ENCODE measurements at regions not wholly inside any gene's neighbourhood (a gene's known extent, or its start where the extent isn't known, plus 50 kb on each side); places are given as distances from the start of the nearest gene placed in this dataset.

GRCh38 chr2:17271416-17271815 lies 246.8 kb downstream of the RAD51AP2 start:
- no peak for DNase-seq (ENCODE audit: low read depth, low spot score)
- in situ Hi-C loops (cut with MboI) (no loop called here), intact Hi-C loops (cut with micrococcal nuclease; ENCODE audit: unreplicated experiment) (no loop called here)
- Histone ChIP-seq H3K27ac (ENCODE audit: control insufficient read depth, insufficient read depth) (no peak overlapping the region), H3K9me3 (replicated peaks; ENCODE audit: control insufficient read depth, insufficient read depth, low read length) (no peaks in the 10 kb centered on the region), H3K4me3 (no peak overlapping the region), H3K27me3 (replicated peaks in 1 of 2; ENCODE audit: control insufficient read depth in 2 of 2, insufficient read depth in 2 of 2, low read length in 1 of 2) (0 out of 4 replicates have a peak, but pooled peaks cover 0 to 3% of the 10 kb centered on the region in 2 experiments), H3K36me3 (ENCODE audit: control insufficient read depth in 2 of 2, insufficient read depth in 2 of 2, low read length in 1 of 2) (no peaks in the 10 kb centered on the region), H2AFZ (ENCODE audit: control insufficient read depth, low read depth, low read length) (no peak overlapping the region), H3K9ac (ENCODE audit: control insufficient read depth, insufficient read depth, low read length) (no peak overlapping the region), H3K79me2 (ENCODE audit: control insufficient read depth, insufficient read depth, low read length) (no peaks in the 10 kb centered on the region), H4K20me1 (ENCODE audit: control insufficient read depth, insufficient read depth) (no peaks in the 10 kb centered on the region), H3K4me2 (ENCODE audit: control insufficient read depth, insufficient read depth) (no peak overlapping the region), H3K4me1 (ENCODE audit: control insufficient read depth, insufficient read depth, low read length) (no peaks in the 10 kb centered on the region)
- no TSS peak for BruUV-seq (replicated peaks)
- ChIA-PET SMC1A (ENCODE audit: uncharacterized antibody, unreplicated experiment) (no interaction called here), CTCF (no interaction called here), POLR2A (no interaction called here), RAD21 (ENCODE audit: unreplicated experiment) (no interaction called here)
- WGBS (ENCODE audit: insufficient coverage, insufficient replicate concordance, low lambda C conversion rate, missing lambda C conversion rate), result 45% methylated on average over 4 of the region's 4 CpGs
- no peak for TF ChIP-seq TCF7 (IDR thresholded peaks at IDR 0.05; ENCODE audit: borderline replicate concordance)
- TF ChIP-seq SPI1 (IDR thresholded peaks at IDR 0.05; ENCODE audit: borderline replicate concordance, insufficient read depth, low read depth, low read length), result no peak
- no peak for TF ChIP-seq POLR2AphosphoS2 (IDR thresholded peaks at IDR 0.05; ENCODE audit: low read depth, low read length)
- TF ChIP-seq ZNF687 (IDR thresholded peaks at IDR 0.05), result no peak
- no peak for TF ChIP-seq YY1 (IDR thresholded peaks at IDR 0.05; ENCODE audit: low read depth, low read length)
- no peak for TF ChIP-seq IKZF2 (IDR thresholded peaks at IDR 0.05)
- TF ChIP-seq CBX5 (IDR thresholded peaks at IDR 0.05; ENCODE audit: low read depth), result no peak
- TF ChIP-seq USF2 (IDR thresholded peaks at IDR 0.05; ENCODE audit: borderline replicate concordance, low read depth, low read length), result no peak
- TF ChIP-seq NBN (IDR thresholded peaks at IDR 0.05), result no peak
- no peak for TF ChIP-seq BHLHE40 (IDR thresholded peaks at IDR 0.05; ENCODE audit: borderline replicate concordance in 1 of 2, low read depth in 2 of 2, low read length in 1 of 2)
- TF ChIP-seq FOS (IDR thresholded peaks at IDR 0.05; ENCODE audit: borderline replicate concordance, extremely low read depth, insufficient read length), result no peak
- ATAC-seq, result no peak
- no peak for FAIRE-seq
